ENCODE measurements at regions not wholly inside any gene's neighbourhood (a gene's known extent, or its start where the extent isn't known, plus 50 kb on each side); places are given as distances from the start of the nearest gene placed in this dataset.

DNA sequence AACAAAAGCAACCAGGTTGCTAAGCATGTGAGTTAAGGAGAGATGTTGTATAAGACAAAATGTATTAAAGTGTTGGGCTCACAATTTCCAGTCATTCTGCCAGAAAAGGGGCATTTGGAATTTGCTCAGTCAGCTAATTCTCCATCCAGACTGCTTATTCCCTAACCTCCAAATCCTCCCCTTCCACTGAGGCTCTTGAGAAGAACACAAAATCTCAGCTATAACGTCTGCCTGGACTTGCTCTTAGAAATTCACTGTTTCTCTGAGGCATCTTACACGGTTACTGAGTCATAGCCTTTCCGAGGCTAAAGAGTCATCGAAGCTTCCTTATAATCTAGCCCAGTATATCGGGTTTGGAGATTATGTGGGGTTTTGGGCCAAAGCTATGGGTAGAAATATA is 548.2 kb upstream of the ADGRL4 start:
- peaks cover 85% of the 10 kb centered on the region for H3K9me3 ChIP-seq (ENCODE audit: low read length)
- H3K79me2 ChIP-seq (ENCODE audit: insufficient read depth, low read length): no peaks in the 10 kb centered on the region
- intact Hi-C loops (cut with micrococcal nuclease; ENCODE audit: unreplicated experiment) (no loop called here), in situ Hi-C loops (cut with HindIII; ENCODE audit: extremely low pct_ligation_motif_present, low pct_unique_long_range_greater_than_20kb) (no loop called here)
- H2AFZ ChIP-seq (ENCODE audit: low read length): no peak overlapping the region
- H3K4me2 ChIP-seq (ENCODE audit: low read depth, low read length): no peak overlapping the region
- no peak for FAIRE-seq
- no peaks in the 10 kb centered on the region for H4K20me1 ChIP-seq (ENCODE audit: insufficient read depth, low read length)
- no peaks in the 10 kb centered on the region for H3K27me3 ChIP-seq (ENCODE audit: control insufficient read depth in 1 of 2, insufficient read depth in 2 of 2, low read length in 2 of 2)
- H3K4me3 ChIP-seq (replicated peaks in 1 of 3; ENCODE audit: insufficient read depth in 1 of 3, low read depth in 2 of 3, low read length in 3 of 3): no peak overlapping the region
- no TSS peak for BruUV-seq (replicated peaks)
- CTCF ChIA-PET (ENCODE audit: low intra/inter-chr PET ratio, low total read pairs): no interaction called here
- H3K9ac ChIP-seq (ENCODE audit: insufficient read depth, low read depth, low read length): no peak overlapping the region
- H3K27ac ChIP-seq (ENCODE audit: extremely low read length, insufficient read depth, low read length): no peak overlapping the region
- H3K4me1 ChIP-seq (ENCODE audit: insufficient read depth, low read length): no peaks in the 10 kb centered on the region
- TF ChIP-seq MAFF (IDR thresholded peaks at IDR 0.05; ENCODE audit: low read depth, low read length): peak; percentile 93
- TF ChIP-seq NFE2L1 (CRISPR knock-in tag; IDR thresholded peaks at IDR 0.05; ENCODE audit: borderline replicate concordance): no peak
- peak; percentile 87 to 94 for TF ChIP-seq MAFK (conservative IDR thresholded peaks at IDR 0.05 in 1 of 2, IDR thresholded peaks at IDR 0.05 in 1 of 2; ENCODE audit: low read length in 2 of 2)
- TF ChIP-seq GLI4 (CRISPR knock-in tag; IDR thresholded peaks at IDR 0.05; ENCODE audit: borderline replicate concordance): no peak
- H3K36me3 ChIP-seq (replicated peaks in 1 of 2; ENCODE audit: control insufficient read depth in 1 of 2, insufficient read depth in 2 of 2, low read length in 2 of 2): no peaks in the 10 kb centered on the region
- whole genome bisulfite sequencing (ENCODE audit: low lambda C conversion rate): 11% methylated on average over 5 of the region's 5 CpGs
- no peak for ATAC-seq
- DNase-seq (ENCODE audit: low spot score): no peak
- POLR2A ChIA-PET: no interaction called here

DNA sequence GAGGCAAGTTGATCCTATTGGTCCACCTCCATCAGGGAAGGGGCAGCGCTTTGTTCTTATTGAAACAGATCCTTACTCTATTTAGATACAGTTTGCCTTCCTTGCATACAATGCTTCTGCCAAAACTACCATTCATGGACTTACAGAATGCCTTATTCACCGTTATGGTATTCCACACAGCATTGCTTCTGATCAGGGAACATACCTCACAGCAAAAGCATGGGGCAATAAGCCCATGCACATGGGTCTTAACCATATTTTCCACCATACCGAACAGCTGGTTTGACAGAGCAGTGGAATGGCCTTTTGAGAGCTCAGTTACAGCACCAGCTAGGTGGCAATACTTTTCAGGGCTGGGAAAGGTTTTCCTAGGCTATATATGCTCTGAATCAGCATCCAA is 544.8 kb upstream of the ADGRL4 start:
- H3K9me3 ChIP-seq (ENCODE audit: low read length): peaks cover 82% of the 10 kb centered on the region
- POLR2A ChIA-PET: no interaction called here
- no peaks in the 10 kb centered on the region for H3K27me3 ChIP-seq (ENCODE audit: control insufficient read depth in 1 of 2, insufficient read depth in 2 of 2, low read length in 2 of 2)
- CTCF ChIA-PET (ENCODE audit: low intra/inter-chr PET ratio, low total read pairs): no interaction called here
- no peak overlapping the region for H2AFZ ChIP-seq (ENCODE audit: low read length)
- no peaks in the 10 kb centered on the region for H3K4me1 ChIP-seq (ENCODE audit: insufficient read depth, low read length)
- intact Hi-C loops (cut with micrococcal nuclease; ENCODE audit: unreplicated experiment): no loop called here
- FAIRE-seq (no peak), DNase-seq (ENCODE audit: low spot score) (no peak), ATAC-seq (no peak)
- TF ChIP-seq KLF16 (CRISPR knock-in tag; IDR thresholded peaks at IDR 0.05) (no peak), MEIS1 (CRISPR knock-in tag; IDR thresholded peaks at IDR 0.05; ENCODE audit: borderline replicate concordance) (no peak), MIXL1 (CRISPR knock-in tag; IDR thresholded peaks at IDR 0.05) (no peak), ZNF841 (CRISPR knock-in tag; IDR thresholded peaks at IDR 0.05; ENCODE audit: borderline replicate concordance) (no peak), ZNF496 (CRISPR knock-in tag; IDR thresholded peaks at IDR 0.05; ENCODE audit: insufficient replicate concordance) (no peak), ZNF296 (CRISPR knock-in tag; conservative IDR thresholded peaks at IDR 0.05) (no peak), FIP1L1 (IDR thresholded peaks at IDR 0.05; ENCODE audit: borderline replicate concordance, insufficient read depth, low read depth, low read length) (no peak), TCF12 (IDR thresholded peaks at IDR 0.05) (no peak), TCF12 (CRISPR knock-in tag; IDR thresholded peaks at IDR 0.05) (no peak), ZFAT (CRISPR knock-in tag; conservative IDR thresholded peaks at IDR 0.05) (no peak)
- TF ChIP-seq, protein P1, sequence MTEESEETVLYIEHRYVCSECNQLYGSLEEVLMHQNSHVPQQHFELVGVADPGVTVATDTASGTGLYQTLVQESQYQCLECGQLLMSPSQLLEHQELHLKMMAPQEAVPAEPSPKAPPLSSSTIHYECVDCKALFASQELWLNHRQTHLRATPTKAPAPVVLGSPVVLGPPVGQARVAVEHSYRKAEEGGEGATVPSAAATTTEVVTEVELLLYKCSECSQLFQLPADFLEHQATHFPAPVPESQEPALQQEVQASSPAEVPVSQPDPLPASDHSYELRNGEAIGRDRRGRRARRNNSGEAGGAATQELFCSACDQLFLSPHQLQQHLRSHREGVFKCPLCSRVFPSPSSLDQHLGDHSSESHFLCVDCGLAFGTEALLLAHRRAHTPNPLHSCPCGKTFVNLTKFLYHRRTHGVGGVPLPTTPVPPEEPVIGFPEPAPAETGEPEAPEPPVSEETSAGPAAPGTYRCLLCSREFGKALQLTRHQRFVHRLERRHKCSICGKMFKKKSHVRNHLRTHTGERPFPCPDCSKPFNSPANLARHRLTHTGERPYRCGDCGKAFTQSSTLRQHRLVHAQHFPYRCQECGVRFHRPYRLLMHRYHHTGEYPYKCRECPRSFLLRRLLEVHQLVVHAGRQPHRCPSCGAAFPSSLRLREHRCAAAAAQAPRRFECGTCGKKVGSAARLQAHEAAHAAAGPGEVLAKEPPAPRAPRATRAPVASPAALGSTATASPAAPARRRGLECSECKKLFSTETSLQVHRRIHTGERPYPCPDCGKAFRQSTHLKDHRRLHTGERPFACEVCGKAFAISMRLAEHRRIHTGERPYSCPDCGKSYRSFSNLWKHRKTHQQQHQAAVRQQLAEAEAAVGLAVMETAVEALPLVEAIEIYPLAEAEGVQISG (CRISPR knock-in tag; IDR thresholded peaks at IDR 0.05): no peak
- H3K9ac ChIP-seq (ENCODE audit: insufficient read depth, low read depth, low read length): no peak overlapping the region
- no peaks in the 10 kb centered on the region for H3K79me2 ChIP-seq (ENCODE audit: insufficient read depth, low read length)
- no peaks in the 10 kb centered on the region for H4K20me1 ChIP-seq (ENCODE audit: insufficient read depth, low read length)
- no TSS peak for BruUV-seq (replicated peaks)
- H3K27ac ChIP-seq (ENCODE audit: extremely low read length, insufficient read depth, low read length): no peak overlapping the region
- 14% methylated on average over 3 of the region's 3 CpGs for WGBS (ENCODE audit: low lambda C conversion rate)
- in situ Hi-C loops (cut with HindIII; ENCODE audit: extremely low pct_ligation_motif_present, low pct_unique_long_range_greater_than_20kb): no loop called here
- no peaks in the 10 kb centered on the region for H3K36me3 ChIP-seq (replicated peaks in 1 of 2; ENCODE audit: control insufficient read depth in 1 of 2, insufficient read depth in 2 of 2, low read length in 2 of 2)
- H3K4me2 ChIP-seq (ENCODE audit: low read depth, low read length): no peak overlapping the region
- H3K4me3 ChIP-seq (replicated peaks in 1 of 3; ENCODE audit: insufficient read depth in 1 of 3, low read depth in 2 of 3, low read length in 3 of 3): no peak overlapping the region

All from HepG2 (cell line).